CD4-positive, alpha-beta T cell (primary cell): ENCODE measurements at regions not wholly inside any gene's neighbourhood (a gene's known extent, or its start where the extent isn't known, plus 50 kb on each side); places are given as distances from the start of the nearest gene placed in this dataset.

Source experiments
- ATAC-seq: fragments of 200-7000 bp; cut with Tn5 transposase; one replicate; pipeline ENCODE4 v1.10.0; 2022; ENCODE audit warnings: mild to moderate bottlenecking; ENCODE audit not compliant: poor library complexity
- CTCF ChIA-PET: fragments of 350-600 bp; sonication (Branson Sonifier 250); formaldehyde crosslinking; loops from one replicate; lab custom pipeline; 2021; ENCODE audit warnings: antibody characterized with exemption, inconsistent platforms; lab: Charles Lee
- POLR2A ChIA-PET: fragments of 350-600 bp; sonication (Branson Sonifier 250); formaldehyde crosslinking; loops from one replicate; lab custom pipeline; 2021; ENCODE audit warnings: antibody characterized with exemption, inconsistent platforms; lab: Charles Lee
- DNase-seq, 14 experiments: peaks; one replicate each; pipeline ENCODE4 v3.0.0-alpha.2; 2013 to 2020; ENCODE audit warnings: mixed read lengths in 2 of 14
- H3K27ac ChIP-seq, 2 donors: one replicate each; pipeline versions ENCODE4 v1.5.1 to v1.7.0; 2013; ENCODE audit warnings: low read length in 2 of 2, low read depth in 1 of 2, mild to moderate bottlenecking in 1 of 2
- H3K27me3 ChIP-seq, 2 experiments: 1 replicate in 1 of 2; 2 replicates in 1 of 2; pipeline versions ENCODE4 v1.6.1 to v1.7.0; 2013; ENCODE audit warnings: low read length in 2 of 2, control low read depth in 1 of 2, mild to moderate bottlenecking in 1 of 2, moderate library complexity in 1 of 2; ENCODE audit not compliant: insufficient read depth in 2 of 2, control insufficient read depth in 1 of 2
- H3K36me3 ChIP-seq: one replicate; pipeline ENCODE4 v1.6.1; 2013; ENCODE audit warnings: low read length, control low read depth; ENCODE audit not compliant: insufficient read depth
- H3K4me1 ChIP-seq: one replicate; pipeline ENCODE4 v1.6.1; 2013; ENCODE audit warnings: low read length, control low read depth; ENCODE audit not compliant: insufficient read depth
- H3K4me3 ChIP-seq: one replicate; pipeline ENCODE4 v1.5.1; 2013; ENCODE audit warnings: mild to moderate bottlenecking, low read length, moderate library complexity
- H3K9me3 ChIP-seq, 2 experiments: 1 replicate in 1 of 2; 2 replicates in 1 of 2; pipeline versions ENCODE4 v1.6.1 to v1.7.0; 2013; ENCODE audit warnings: low read length in 2 of 2, mild to moderate bottlenecking in 2 of 2, control low read depth in 1 of 2, moderate library complexity in 1 of 2; ENCODE audit not compliant: control insufficient read depth in 1 of 2, insufficient read depth in 1 of 2
- H3K27ac Mint-ChIP-seq: one replicate; pipeline ENCODE4 v1.8.0; 2020; ENCODE audit warnings: mixed read lengths
- H3K27me3 Mint-ChIP-seq: one replicate; pipeline ENCODE4 v1.8.0; 2021; ENCODE audit warnings: mixed read lengths
- H3K36me3 Mint-ChIP-seq: one replicate; pipeline ENCODE4 v1.8.0; 2021; ENCODE audit warnings: low read depth, mixed read lengths
- H3K4me1 Mint-ChIP-seq: one replicate; pipeline ENCODE4 v1.8.0; 2021; ENCODE audit warnings: low read depth, mixed read lengths
- H3K4me3 Mint-ChIP-seq: one replicate; pipeline ENCODE4 v1.8.0; 2020; ENCODE audit warnings: mild to moderate bottlenecking, mixed read lengths
- H3K9me3 Mint-ChIP-seq: one replicate; pipeline ENCODE4 v1.8.0; 2020; ENCODE audit warnings: mixed read lengths
- intact Hi-C, 2 experiments: fragments of 100-400 bp; cut with DNase I in 1 of 2; cut with micrococcal nuclease in 1 of 2; formaldehyde crosslinking; loops; one replicate each; pipeline versions ENCODE4 v1.15.1 to v1.9.0; 2023 to 2025; cut with DNase I, micrococcal nuclease
- TF ChIP-seq, protein P1 (sequence below): fragments of 200-600 bp; IDR thresholded peaks from one replicate; pipeline ENCODE4 v1.8.0; 2022; ENCODE audit warnings: antibody characterized with exemption, mild to moderate bottlenecking

DNA sequence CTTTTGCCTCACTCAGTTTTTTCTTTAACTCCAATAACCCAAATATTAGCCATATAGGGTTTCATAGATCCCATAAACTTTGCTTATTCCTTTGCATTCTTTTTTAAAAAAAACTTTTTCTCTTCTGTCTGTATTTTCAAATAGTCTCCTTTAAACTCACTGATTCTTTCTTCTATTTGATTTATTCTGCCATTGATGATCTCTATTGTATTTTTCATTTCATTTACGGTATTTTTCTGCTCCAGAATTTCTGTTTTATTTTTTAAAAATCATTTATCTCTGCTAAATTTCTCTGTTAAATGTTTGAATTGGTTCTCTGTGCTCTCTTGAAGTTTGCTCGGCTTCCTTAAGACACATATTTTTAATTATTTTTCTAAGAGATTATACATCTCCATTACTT lies 573.3 kb upstream of the MAN1A1 start:
- TF ChIP-seq, protein P1, sequence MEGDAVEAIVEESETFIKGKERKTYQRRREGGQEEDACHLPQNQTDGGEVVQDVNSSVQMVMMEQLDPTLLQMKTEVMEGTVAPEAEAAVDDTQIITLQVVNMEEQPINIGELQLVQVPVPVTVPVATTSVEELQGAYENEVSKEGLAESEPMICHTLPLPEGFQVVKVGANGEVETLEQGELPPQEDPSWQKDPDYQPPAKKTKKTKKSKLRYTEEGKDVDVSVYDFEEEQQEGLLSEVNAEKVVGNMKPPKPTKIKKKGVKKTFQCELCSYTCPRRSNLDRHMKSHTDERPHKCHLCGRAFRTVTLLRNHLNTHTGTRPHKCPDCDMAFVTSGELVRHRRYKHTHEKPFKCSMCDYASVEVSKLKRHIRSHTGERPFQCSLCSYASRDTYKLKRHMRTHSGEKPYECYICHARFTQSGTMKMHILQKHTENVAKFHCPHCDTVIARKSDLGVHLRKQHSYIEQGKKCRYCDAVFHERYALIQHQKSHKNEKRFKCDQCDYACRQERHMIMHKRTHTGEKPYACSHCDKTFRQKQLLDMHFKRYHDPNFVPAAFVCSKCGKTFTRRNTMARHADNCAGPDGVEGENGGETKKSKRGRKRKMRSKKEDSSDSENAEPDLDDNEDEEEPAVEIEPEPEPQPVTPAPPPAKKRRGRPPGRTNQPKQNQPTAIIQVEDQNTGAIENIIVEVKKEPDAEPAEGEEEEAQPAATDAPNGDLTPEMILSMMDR: no peak
- H3K27me3 Mint-ChIP-seq: no peaks in the 10 kb centered on the region
- intact Hi-C loops: no loop called here
- H3K9me3 Mint-ChIP-seq: peaks cover 19% of the 10 kb centered on the region
- DNase-seq: no peak
- ATAC-seq: no peak
- H3K27ac Mint-ChIP-seq: no peak overlapping the region
- Histone ChIP-seq H3K27ac (no peak overlapping the region), H3K4me1 (no peaks in the 10 kb centered on the region), H3K36me3 (no peaks in the 10 kb centered on the region), H3K4me3 (no peak overlapping the region), H3K9me3 (peaks cover 5 to 30% of the 10 kb centered on the region in 2 experiments), H3K27me3 (no peaks in the 10 kb centered on the region)
- H3K4me3 Mint-ChIP-seq: no peak overlapping the region
- H3K4me1 Mint-ChIP-seq: no peaks in the 10 kb centered on the region
- ChIA-PET POLR2A (no interaction called here), CTCF (no interaction called here)
- H3K36me3 Mint-ChIP-seq: peaks cover 5% of the 10 kb centered on the region

DNA sequence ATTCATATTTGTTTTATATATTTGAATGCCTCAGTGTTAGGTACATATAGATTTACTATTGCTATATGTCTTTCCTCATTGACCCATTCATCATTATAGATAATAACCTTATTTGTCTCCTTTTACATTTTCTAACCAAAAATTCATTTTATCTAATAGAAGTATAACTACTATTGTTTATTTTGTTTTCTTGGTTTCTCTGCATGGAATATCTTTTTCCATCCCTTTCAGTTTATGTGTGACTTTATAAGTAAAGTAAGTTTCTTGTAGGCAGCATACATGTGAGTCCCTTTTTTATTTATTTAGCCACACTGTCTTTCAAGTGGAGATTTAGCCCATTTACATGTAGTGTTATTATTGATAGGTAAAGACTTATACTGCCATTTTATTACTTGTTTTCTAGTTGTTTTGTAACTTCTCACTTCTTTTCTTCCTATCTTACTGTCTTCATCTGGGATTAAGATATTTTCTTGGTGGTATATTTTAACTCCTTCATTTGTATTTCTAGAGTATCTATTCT lies 572.0 kb upstream of the MAN1A1 start:
- Mint-ChIP-seq H3K27me3 (no peaks in the 10 kb centered on the region), H3K27ac (no peak overlapping the region), H3K4me3 (no peak overlapping the region), H3K9me3 (peaks cover 17% of the 10 kb centered on the region), H3K4me1 (no peaks in the 10 kb centered on the region), H3K36me3 (peaks cover 5% of the 10 kb centered on the region)
- CTCF ChIA-PET: no interaction called here
- no peaks in the 10 kb centered on the region for H3K27me3 ChIP-seq
- H3K9me3 ChIP-seq: peaks cover 5 to 30% of the 10 kb centered on the region in 2 experiments
- H3K27ac ChIP-seq: no peak overlapping the region
- no peaks in the 10 kb centered on the region for H3K36me3 ChIP-seq
- no peak overlapping the region for H3K4me3 ChIP-seq
- no peak for DNase-seq
- POLR2A ChIA-PET: no interaction called here
- TF ChIP-seq, protein P1: no peak
- no peaks in the 10 kb centered on the region for H3K4me1 ChIP-seq
- intact Hi-C loops: no loop called here
- ATAC-seq: no peak

DNA sequence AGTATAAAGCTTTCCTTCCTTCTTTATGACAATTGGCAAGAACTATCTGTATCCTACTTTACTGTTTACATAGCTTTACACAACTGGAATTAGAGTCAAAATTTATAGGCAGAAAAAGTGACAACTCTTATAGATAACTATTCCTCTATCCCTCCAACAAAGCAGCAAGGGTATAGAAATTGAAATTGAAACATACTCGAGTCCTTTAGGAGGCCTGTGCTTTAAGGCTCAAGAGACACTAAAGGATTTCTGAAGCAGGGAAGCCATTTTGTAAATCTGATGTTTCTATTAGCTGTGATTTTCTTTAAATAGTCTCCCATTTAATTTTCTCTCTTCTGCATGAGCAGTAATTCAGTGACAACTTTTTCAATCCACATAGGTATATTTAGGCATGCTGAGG lies 567.6 kb upstream of the MAN1A1 start:
- Mint-ChIP-seq H3K4me3 (no peak overlapping the region), H3K27ac (no peak overlapping the region), H3K27me3 (no peaks in the 10 kb centered on the region), H3K4me1 (no peaks in the 10 kb centered on the region), H3K9me3 (peaks cover 5% of the 10 kb centered on the region), H3K36me3 (no peaks in the 10 kb centered on the region)
- TF ChIP-seq, protein P1: no peak
- DNase-seq (no peak), ATAC-seq (no peak)
- no peak overlapping the region for H3K4me3 ChIP-seq
- no peaks in the 10 kb centered on the region for H3K27me3 ChIP-seq
- peaks cover 0 to 8% of the 10 kb centered on the region in 2 experiments for H3K9me3 ChIP-seq
- H3K27ac ChIP-seq: no peak overlapping the region
- H3K36me3 ChIP-seq: no peaks in the 10 kb centered on the region
- intact Hi-C loops: no loop called here
- ChIA-PET CTCF (interaction anchor here (1.3 kb wide), 1 partner anchor 10 kb away, joined by 3 read pairs; no protein-coding TSS in a partner anchor), POLR2A (no interaction called here)
- no peaks in the 10 kb centered on the region for H3K4me1 ChIP-seq
